22Rv1 (cell line): ENCODE measurements at regions not wholly inside any gene's neighbourhood (a gene's known extent, or its start where the extent isn't known, plus 50 kb on each side); places are given as distances from the start of the nearest gene placed in this dataset.

ENCODE experiments used
- CTCF ChIP-seq: fragments of 450-650 bp; IDR thresholded peaks from 2 replicates; pipeline ENCODE4 v1.5.1; 2017; ENCODE audit warnings: mild to moderate bottlenecking
- ZFX ChIP-seq: fragments of 450-650 bp; IDR thresholded peaks from 2 replicates; pipeline ENCODE4 v1.6.1; 2017; ENCODE audit warnings: antibody characterized with exemption, borderline replicate concordance

DNA sequence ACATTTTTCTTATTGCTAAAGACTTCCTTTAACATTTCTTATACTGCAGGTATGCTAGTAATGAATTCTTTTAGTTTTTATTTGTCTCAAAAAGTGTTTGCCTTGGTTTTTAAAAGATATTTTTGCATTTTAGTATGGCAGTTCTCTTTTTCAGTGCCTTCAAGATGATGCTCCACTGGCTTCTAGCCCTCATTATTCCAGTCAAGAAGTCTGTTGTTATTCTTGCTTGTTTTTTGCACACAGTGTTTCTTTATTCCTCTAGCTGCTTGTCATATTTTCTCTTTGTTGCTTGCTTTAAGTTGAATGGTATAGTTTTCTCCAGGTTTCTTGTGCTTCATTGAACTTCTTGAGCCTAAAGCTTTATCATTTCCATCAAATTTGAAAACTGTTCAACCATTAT, 158.0 kb upstream of the SPHKAP start:
- TF ChIP-seq CTCF (no peak), ZFX (no peak)
